GM12878 (cell line): ENCODE measurements at regions not wholly inside any gene's neighbourhood (a gene's known extent, or its start where the extent isn't known, plus 50 kb on each side); places are given as distances from the start of the nearest gene placed in this dataset.

Experiments
- CTCF ChIP-seq, 3 experiments: IDR thresholded peaks in 2 of 3; conservative IDR thresholded peaks in 1 of 3; 2 replicates each; pipeline ENCODE4 v1.5.1; 2011; ENCODE audit warnings: low read depth in 3 of 3, low read length in 3 of 3, mild to moderate bottlenecking in 3 of 3, control low read depth in 2 of 3, moderate library complexity in 2 of 3, inconsistent platforms in 1 of 3, mixed read lengths in 1 of 3; ENCODE audit not compliant: control insufficient read depth in 2 of 3, insufficient read depth in 1 of 3; ENCODE audit errors: extremely low read depth in 1 of 3
- MYC ChIP-seq: IDR thresholded peaks from 2 replicates; pipeline ENCODE4 v1.6.1; 2011; ENCODE audit warnings: mild to moderate bottlenecking, low read length, moderate library complexity, inconsistent platforms; ENCODE audit not compliant: insufficient read depth, insufficient replicate concordance, insufficient read length, severe bottlenecking
- PKNOX1 ChIP-seq: fragments of 450-650 bp; IDR thresholded peaks from 2 replicates; pipeline ENCODE4 v1.6.1; 2016; ENCODE audit warnings: mild to moderate bottlenecking

GRCh38 chr5:53250201-53250550, 140.6 kb upstream of the MOCS2 start:
- no peak for TF ChIP-seq PKNOX1
- no peak for TF ChIP-seq CTCF (IDR thresholded peaks at IDR 0.05 in 2 of 3, conservative IDR thresholded peaks at IDR 0.05 in 1 of 3; ENCODE audit: control insufficient read depth in 2 of 3, extremely low read depth in 1 of 3, insufficient read depth in 1 of 3, low read depth in 3 of 3, low read length in 3 of 3)
- no peak for TF ChIP-seq MYC
